T-helper 9 cell (primary cell): ENCODE measurements at regions not wholly inside any gene's neighbourhood (a gene's known extent, or its start where the extent isn't known, plus 50 kb on each side); places are given as distances from the start of the nearest gene placed in this dataset.
"Not testable (repeated sequence)": the region's sequence is repeated elsewhere in the genome, so short reads cannot be mapped to it uniquely, and the experiment has no call there.

Experiments used
- DNase-seq: peaks from one replicate; pipeline ENCODE4 v3.0.0-alpha.2; 2020

GRCh38 chr5:90338712-90339372 lies 70.7 kb downstream of the CETN3 start:
- no peak for DNase-seq

GRCh38 chr5:90337449-90338052 lies 72.0 kb downstream of the CETN3 start:
- no peak for DNase-seq

GRCh38 chr5:90336752-90337151 lies 72.8 kb downstream of the CETN3 start:
- DNase-seq, result no peak

GRCh38 chr5:90334741-90335140 lies 74.8 kb downstream of the CETN3 start:
- no peak for DNase-seq

GRCh38 chr5:90329911-90330310 lies 79.6 kb downstream of the CETN3 start:
- DNase-seq, result no peak

- no peak for DNase-seq
Observed at GRCh38 chr5:90326995-90327394, 82.6 kb downstream of the CETN3 start.

GRCh38 chr5:90325093-90325492 lies 84.5 kb downstream of the CETN3 start:
- no peak for DNase-seq

- not testable (repeated sequence) for DNase-seq
Observed at GRCh38 chr5:90320348-90320747, 89.2 kb downstream of the CETN3 start.

GRCh38 chr5:90312027-90312426 lies 97.5 kb downstream of the CETN3 start:
- no peak for DNase-seq

- DNase-seq, result no peak
Observed at GRCh38 chr5:90311401-90311800, 98.2 kb downstream of the CETN3 start.

- DNase-seq, result no peak
Observed at GRCh38 chr5:90308787-90309585, 100.6 kb downstream of the CETN3 start.

GRCh38 chr5:90307782-90308181 lies 101.8 kb downstream of the CETN3 start:
- DNase-seq, result no peak

- no peak for DNase-seq
Observed at GRCh38 chr5:90307322-90307721, 102.2 kb downstream of the CETN3 start.

GRCh38 chr5:90306613-90307012 lies 102.9 kb downstream of the CETN3 start:
- DNase-seq, result no peak

GRCh38 chr5:90305041-90305720 lies 104.4 kb downstream of the CETN3 start:
- DNase-seq, result no peak

GRCh38 chr5:90301248-90301647 lies 108.3 kb downstream of the CETN3 start:
- DNase-seq, result no peak

- no peak for DNase-seq
Observed at GRCh38 chr5:90297045-90297764, 112.4 kb downstream of the CETN3 start.

GRCh38 chr5:90294604-90295003 lies 115.0 kb downstream of the CETN3 start:
- no peak for DNase-seq

GRCh38 chr5:90293931-90294330 lies 115.6 kb downstream of the CETN3 start:
- no peak for DNase-seq

- no peak for DNase-seq
Observed at GRCh38 chr5:90290648-90291047, 118.9 kb downstream of the CETN3 start.

GRCh38 chr5:90289837-90290236 lies 119.7 kb downstream of the CETN3 start:
- no peak for DNase-seq

- no peak for DNase-seq
Observed at GRCh38 chr5:90287036-90287435, 122.5 kb downstream of the CETN3 start.

GRCh38 chr5:90285581-90285980 lies 124.0 kb downstream of the CETN3 start:
- DNase-seq, result no peak
